Stimulated activated CD4-positive, alpha-beta T cell treated with anti-CD3 and anti-CD28 coated beads, Interleukin-15, amount 100 ng/mL, for 48 hours (primary cell): ENCODE measurements at regions not wholly inside any gene's neighbourhood (a gene's known extent, or its start where the extent isn't known, plus 50 kb on each side); places are given as distances from the start of the nearest gene placed in this dataset.

Source experiments
- DNase-seq, 2 donors: peaks; one replicate each; pipeline ENCODE4 v3.0.0-alpha.2; 2020; ENCODE audit warnings: low read depth in 2 of 2

DNA sequence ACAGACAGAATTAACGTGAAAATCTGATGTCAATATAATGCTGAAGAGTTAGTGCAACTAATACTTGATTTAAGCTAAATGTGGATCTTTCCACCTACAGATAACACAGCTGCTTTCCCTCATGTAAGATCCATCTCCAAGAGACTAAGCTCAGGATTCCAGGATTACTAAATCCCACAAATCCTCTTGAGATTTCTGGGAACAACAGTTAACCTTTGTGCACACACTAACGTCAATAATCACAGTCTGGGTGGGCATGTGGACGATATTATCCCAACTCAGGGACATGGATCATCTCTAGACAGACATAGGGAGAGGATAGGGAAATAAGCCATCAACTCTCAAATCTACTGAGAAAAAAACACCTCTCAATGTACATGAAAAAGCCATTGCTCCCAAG, 432.6 kb downstream of the SATB2 start:
- no peak for DNase-seq

DNA sequence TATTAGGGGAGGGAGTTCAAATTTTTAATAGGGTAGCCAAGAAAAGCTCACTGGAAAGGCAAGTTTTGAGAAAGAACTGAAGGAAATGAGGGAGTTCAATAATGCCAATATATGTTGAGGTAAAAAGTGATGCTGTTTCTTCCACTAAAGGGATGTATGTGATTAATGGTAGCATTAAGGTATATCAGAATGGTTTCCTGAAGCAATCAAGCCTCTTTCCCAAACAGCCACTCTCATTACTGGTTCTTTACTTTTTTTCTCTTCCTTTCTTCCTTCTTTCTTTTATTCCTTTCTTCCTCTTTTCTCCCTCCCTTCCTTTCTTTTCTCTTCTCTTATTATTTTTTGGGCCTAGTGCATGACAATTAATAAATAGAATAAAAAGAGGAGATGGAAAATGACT, 433.5 kb downstream of the SATB2 start:
- no peak for DNase-seq

DNA sequence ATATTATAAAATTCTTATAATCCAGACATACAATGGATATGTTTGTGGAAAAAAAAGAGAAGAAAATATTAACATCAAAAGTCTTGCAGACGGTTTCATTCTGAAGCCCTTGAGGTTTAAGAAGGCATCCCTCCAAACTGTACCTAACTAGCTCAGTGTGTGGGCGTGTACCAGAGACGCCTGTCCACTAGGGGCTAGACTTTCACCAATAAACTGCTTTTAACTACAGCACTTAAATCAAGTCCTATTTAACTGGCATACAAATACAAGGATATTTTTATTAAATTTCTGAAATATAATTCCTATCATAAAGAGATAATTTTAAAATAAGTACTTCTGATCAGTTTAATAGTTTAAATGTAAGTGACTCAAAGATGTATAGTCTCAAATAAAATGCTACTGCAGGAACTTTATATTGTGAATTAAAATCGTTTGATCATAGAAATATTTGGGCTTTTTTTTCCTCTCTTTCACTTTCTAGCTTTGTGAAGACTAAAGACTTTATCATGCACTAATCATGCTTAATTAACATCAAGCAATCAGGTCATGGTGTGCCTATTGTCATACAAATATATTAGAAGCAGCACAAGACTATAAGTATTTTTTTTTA, 437.7 kb downstream of the SATB2 start:
- DNase-seq: no peak

DNA sequence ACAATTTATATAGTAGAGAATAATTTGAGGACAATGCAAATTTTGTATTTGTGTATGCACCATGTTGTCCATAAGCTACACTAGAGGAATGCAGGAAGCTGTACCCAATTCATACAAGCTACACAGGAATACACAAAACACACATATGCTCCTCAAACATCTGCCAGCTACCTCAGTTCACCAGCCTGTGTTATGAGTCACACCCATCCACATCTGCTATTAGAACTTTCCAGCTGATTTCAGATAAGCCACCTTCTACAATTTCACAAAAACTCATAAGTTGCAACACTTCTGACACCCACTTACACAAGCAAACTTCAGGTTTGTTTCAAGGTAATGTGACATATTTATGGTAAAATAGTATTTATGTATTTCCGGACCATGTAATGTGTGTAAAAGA, 438.9 kb downstream of the SATB2 start:
- no peak for DNase-seq

DNA sequence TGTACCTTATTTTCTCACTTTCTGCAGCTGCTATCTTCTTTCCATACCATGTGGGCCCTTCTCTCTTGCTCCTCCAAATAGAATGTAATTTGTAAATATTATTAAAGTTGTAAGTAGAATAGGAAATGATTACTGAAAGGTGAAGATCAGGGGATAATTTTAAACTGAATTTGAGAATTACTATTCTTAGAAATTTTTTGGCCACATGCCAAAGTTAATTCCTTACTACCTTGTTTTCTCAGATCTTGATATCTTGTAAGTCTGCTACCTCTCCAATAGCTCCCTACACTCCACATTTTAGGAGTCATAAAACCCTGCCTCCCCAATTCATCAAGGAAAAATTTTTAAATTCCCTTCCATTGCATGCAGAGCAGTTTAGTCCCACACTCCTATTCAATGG, 442.7 kb downstream of the SATB2 start:
- DNase-seq: no peak

DNA sequence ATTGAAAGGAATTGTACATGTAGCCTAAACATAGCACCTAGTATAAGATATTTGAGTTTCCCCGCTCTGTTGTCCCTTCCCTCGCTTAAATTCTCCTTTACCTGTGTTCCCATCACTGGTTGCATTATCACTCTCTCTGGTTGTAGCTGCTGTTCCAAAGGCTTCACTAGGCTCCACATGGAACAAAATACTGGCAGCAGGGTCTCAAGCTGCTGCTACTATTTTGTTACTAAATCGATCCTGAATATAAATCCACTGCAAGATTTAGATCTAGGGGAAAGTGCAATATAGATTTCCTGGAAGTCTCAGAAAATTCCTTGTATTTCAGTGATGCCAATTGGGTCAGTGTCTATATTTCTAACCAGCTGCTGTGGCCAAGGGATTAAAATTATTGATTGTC, 443.5 kb downstream of the SATB2 start:
- DNase-seq: no peak

DNA sequence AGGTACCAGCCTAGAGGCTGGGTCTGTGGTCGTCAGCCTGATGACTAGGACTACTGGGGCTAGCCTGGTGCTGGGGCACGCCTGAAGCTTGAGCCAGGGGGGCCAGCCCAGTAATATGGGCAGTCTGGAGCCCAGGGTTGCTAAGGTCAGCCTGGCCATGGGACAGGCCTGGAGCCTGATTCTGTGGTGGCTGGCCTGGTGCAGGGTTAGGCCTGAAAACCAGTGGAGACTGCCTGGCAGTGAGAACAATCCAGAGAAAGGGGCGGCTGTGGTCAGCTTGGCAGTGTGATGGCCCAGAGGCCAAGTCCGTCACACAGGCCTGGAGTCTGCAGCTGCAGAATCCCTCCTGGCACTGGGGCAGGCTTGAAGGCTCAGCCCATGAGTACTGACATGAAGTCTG, 445.8 kb downstream of the SATB2 start:
- no peak for DNase-seq

DNA sequence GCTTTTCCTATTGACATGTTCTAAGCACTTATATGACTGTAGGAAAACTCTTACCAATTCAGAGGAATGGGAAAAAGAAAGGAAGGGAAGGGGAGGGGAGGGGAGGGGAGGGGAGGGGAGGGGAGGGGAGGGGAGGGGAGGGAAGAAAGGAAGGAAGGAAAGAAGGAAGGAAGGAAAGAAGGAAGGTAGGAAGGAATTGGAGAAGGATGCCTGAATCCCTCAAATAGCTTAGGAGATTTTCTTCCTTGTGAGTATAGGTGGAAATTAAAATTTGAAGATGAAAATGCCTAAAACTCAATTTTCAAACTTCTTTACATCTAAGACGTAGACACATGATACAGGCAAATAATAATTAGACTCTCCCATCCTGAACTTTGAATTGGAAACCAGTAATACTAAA, 463.1 kb downstream of the SATB2 start:
- no peak for DNase-seq

DNA sequence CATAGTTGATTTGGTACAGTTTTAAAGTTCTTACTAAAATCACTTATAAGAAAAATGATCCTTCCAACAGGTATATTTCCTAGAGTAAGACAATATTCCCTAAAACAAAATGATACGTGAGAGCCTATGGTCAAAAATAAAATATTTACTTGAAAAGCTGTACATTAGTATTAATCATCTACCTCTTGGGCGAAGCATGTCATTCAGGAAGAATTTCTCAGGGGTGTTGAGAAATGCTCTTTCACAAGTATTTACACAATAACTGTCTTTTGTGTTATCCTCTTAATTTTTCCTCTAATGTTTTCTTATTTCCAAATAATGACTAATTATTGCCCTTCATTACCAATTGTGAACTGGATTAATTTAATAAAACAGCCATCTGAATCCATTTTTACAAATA, 466.3 kb downstream of the SATB2 start:
- no peak for DNase-seq

DNA sequence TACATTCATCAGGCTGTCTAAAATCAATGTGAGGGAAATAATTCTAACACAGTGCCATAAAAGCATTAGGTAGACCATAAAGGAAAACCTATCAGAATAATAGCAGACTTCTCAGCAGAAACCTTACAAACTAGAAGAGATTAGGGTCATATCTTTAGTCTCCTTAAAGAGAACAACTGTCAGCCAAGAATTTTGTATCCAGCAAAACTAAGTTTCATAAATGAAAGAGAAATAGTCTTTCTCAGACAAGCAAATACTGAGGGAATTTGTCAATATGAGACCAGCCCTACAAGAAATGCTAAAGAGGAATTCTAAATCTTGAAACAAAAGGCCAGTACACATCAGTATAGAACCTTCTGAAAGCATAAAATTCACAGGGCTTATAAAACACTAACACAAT, 482.0 kb downstream of the SATB2 start:
- DNase-seq: no peak

DNA sequence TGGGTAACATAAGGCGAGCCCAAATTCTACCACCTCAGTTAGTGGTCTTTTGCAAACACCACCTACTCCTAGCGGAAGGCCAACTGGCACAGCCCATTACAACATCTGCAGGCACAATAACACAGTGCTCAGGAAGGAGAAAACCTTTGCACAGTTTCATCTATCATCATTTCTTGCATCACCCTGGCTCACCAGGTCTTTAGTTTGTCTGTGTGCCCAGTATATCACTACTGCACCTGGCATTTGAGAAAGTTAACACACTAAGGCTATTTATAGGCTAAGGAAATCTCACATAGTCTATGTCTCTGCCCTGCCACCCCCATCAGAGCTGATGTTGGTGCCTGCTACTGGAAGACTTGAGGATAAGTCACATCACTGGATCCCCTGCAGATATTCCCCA, 484.0 kb downstream of the SATB2 start:
- DNase-seq: no peak

DNA sequence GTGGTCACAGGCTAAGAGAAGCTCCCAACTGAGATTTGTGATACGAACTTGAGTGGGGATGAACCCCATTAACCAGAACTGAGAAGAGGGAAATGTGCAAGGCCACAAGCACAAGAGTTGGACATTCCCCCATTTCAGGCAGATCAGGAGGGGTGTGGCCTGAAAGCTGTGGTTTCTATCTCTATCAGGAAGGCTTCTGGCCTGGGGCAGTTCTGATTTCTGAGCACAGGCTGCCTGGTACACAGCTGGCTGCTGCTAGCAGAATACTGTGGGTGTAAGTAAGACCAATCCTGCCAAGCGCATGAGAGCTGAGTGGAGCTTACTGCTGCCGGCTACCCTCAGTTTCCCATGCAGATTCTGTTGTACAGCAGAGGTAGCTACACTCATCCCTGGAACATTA, 484.6 kb downstream of the SATB2 start:
- DNase-seq: no peak

DNA sequence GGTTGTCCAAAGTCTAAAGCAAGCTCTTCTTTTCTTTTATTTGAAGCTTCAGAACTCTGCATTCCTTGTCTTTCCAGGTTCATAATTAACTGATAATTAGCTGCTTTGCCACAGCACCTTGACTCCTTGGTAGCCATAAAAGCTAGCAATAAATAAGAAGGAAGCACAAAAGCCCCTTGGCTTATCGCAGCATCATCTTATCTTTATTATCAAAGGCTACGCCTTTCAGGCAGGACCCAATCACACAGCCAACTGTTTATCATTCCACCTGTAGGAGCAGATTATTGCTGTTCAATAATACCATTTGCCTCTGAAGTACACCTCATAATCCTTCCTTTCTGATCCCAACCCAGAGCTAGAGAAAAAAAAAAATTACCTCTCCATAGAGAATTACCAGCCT, 489.2 kb downstream of the SATB2 start:
- DNase-seq: no peak

DNA sequence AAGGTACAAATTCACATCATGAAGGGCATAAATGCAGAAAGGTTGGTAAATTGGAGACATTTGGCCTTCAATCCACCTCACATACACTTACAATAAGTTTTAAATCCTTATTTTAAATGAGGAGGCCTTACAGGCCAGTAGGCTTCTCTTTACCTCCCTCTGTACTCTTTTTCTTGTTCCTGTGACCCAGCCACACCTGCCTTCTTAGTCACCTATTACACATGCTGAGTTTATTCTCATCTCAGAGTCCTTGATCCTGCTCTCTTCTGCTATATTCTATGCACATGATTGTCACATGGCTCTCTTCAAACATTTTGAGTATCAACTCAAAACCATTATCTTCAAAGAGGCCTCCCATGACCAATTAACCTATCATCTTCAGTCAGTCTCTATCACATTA, 491.5 kb downstream of the SATB2 start:
- DNase-seq: no peak

DNA sequence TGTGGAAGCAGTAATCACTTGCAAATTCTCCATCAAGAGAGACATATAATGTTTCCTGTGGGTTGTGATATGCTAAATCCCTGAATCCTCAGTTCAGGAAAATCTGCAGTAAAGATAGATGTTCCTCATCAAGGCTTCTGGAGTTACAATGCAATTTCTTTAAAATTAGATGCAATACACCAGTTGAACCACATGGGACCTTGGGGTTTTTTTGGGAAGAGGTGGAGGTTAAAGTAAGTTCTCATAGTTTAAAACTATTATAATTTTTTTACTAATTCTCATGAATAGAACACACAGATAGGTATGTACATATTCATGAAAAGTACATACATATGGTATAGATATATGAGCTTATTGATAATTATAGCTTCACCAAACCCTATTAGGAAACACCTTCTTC, 496.2 kb downstream of the SATB2 start:
- DNase-seq: no peak

DNA sequence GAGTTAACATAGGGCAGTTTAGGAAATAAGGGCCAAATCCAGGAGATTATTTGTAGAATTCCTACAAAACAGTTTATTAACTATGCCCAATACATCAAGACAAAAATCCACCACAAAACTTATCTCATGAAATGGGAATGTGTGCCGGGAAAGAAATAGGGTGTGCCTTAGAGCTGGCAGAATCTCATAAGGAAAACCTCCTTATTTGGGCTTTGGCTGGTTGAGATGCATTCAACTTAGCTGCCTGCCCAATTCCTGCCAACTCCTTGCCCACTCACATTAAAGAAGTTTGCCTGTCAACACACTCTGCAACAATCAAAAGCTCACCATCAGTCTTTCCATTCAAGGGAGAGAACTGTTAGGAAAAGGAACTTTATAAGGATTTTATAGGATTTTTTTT, 500.6 kb downstream of the SATB2 start:
- DNase-seq: no peak

DNA sequence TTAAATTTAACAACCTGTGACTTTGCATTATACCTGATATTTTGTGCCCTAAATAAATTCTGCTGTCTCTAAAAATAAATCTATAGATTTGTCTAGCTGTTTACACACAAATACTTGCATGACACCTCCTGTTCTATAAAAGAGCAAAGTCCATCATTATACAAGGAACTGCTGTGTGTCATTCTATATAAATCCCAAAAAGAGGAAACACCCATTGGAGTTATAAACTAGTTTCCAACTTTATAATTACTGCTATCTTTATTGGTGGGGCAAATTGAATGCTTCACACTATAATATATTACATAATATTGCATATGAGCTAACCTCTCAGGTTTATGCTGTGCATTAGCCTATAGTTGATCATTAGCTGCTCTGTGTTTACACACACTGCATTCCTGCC, 504.4 kb downstream of the SATB2 start:
- DNase-seq: no peak

DNA sequence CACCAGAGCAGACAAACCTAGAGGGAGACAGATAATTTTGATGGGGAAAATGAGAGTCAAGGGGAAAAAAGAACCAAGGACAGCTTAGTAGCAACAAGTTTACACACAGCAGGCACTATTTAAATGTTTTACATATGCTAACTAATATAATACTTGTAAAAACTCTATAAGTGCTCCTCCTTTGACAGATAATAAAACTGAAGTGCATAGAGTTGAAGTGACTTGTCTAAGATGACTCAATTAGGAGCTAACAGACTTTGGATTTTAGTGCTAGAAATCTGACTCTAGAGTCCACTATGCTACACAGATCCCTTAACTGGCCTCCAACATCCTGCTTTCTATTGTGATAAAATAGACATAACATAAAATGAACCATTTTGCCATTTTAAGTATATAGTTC, 506.9 kb downstream of the SATB2 start:
- no peak for DNase-seq

DNA sequence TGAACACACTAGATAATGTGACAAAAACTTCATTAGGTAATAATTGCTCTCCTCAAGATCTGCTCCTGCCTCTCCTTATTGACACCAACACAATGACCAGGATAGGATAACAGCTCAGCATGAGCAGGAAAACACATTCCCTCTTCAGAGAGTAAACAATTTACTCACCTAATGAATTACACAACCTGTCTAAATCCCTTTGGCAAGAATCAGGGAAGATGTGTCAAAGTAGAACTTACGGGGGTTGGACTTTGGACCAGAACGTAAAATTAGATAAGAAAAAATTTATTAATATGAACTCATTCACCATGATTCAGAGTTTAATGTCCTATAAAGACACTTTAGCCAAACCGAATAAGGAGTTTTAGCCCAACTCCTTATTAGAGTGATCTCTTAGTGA, 512.2 kb downstream of the SATB2 start:
- DNase-seq: no peak

DNA sequence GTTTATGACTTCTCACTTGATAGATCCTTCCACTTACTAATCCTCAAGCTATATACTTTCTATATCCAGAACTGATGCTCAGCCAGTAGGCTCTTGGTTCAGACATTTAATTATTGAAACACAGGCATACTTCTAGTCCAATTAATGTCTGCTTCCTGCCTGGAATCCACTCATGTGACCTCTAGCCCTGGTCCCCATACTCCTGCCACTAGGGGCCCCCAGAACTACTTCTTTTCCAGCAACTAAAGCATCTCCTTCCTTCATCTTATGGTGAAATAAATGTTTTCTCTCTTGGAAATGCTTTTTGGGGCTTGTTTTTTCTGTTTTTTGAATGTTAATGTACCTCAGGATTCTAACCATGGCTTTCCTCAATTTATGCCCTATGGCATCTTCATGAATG, 527.6 kb downstream of the SATB2 start:
- no peak for DNase-seq

DNA sequence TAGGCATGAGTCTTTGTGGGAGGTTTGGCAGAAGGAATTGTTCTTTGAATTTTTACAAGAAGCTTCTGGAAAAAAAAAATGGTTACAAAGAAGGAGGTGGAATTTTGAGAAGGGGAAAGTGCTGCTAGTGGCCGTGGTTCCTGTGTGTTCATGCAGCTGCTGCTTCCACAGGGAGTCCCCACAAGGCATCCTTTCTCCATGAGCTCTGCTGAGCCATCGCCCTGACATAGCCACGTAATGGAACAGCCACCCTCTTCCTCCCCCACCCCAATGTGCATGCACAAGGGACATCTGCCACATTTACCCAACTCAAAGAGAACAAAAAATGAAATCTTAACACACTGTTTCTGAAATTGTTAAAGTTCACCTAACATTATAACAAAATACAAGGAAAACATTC, 529.7 kb downstream of the SATB2 start:
- no peak for DNase-seq

DNA sequence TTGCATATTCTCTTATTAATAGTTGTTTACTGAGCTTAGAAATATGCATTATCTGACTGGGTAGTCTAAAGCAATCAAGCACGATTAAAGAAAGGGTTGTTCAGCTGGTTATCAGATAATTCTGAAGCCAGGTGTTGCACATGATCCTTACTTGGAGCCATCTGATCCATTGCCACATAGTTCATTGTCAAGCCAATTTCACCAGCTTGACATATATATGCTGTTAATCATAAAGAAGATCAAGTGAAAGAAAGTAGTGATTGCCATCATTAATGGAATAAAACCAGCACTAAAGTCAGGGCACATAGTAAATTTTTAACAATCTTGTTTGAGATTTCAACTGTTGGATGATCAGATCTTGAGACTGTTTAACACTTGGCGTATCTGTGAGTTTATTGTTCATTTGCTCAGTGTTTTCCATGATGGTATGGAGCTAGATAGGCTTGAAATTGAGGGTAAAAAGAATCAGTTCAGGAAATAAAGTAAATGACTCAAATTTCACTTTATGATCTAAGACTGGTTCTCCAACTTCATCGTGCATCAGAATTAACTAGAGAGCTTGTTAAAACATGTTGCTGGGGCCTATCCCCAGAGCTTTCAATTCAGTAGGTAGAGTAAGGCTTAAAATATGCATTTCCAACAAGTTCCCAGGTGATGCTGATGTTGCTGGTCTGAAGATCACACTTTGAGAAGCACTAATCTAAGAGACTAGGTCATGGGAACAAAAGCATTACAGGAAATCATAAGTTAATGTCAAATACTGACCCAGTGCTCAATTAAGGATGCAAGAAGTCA, 539.6 kb downstream of the SATB2 start:
- DNase-seq: no peak

DNA sequence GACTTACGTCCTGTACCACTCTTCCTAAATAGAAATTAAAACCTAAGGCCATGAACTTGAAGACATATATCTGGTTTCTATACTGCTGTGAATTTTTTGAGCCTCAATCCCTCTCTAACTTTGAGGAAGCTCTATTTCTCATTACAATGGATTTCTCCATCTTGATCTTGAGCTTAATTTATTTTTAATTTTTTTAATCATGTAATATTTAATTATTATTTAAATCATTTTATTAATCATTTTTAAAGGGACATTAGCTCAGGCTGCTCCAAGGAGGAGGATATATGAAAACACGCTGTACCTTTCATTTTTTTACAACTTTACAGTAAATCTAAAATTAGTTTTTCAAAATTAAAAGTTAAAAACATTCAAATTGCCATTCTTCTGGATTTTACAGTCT, 540.5 kb downstream of the SATB2 start:
- no peak for DNase-seq

DNA sequence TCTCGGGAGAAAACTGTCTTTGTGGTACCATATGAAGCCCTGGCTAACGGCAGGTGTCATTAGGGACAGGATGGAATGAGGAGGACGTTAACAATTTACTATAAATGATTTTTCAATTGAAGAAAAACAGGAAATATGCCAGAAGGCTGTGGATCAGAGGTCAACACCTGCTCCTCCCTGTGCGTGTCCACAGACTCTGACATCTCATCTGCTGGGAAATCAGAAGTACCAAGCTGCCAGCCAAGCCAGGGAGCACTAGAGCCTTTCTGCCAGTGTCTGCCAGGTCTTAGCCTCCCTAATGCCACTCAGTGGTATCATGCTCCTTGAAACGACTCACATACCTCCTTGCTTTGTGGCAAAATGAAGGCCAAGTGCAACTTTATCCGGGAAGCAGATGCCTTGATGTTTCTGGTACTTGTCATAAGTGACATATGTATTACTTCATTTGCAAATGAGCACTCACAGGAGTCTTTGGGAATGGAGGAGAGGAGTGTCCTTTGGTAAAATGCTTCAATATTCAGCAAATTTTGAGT, 541.1 kb downstream of the SATB2 start:
- DNase-seq: no peak
